ENCODE measurements at regions not wholly inside any gene's neighbourhood (a gene's known extent, or its start where the extent isn't known, plus 50 kb on each side); places are given as distances from the start of the nearest gene placed in this dataset.
"Not testable (repeated sequence)": the region's sequence is repeated elsewhere in the genome, so short reads cannot be mapped to it uniquely, and the experiment has no call there.

DNA sequence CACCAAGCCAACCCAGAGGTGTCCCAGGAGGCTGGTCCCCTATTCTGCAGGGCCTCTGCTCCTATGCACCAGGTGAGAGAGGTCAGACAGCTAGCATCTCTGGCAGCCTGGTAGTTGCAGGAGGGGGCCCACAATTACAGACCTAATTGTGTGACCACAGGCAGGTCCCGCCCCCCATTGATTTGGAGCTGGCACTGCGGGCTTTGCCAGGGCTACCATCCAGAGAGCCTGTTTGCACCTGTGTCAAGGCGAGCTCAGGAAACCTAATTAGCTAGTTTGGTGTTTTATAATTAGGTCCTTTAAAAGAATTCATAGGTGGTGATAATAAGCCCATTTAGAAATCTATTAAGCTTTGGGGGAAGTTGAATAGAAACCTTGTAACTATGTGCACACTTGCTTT is 90.2 kb downstream of the MRM1 start:
- H3K4me3 ChIP-seq (ENCODE audit: low read depth, low read length) = no peak overlapping the region
- TF ChIP-seq, protein P1, sequence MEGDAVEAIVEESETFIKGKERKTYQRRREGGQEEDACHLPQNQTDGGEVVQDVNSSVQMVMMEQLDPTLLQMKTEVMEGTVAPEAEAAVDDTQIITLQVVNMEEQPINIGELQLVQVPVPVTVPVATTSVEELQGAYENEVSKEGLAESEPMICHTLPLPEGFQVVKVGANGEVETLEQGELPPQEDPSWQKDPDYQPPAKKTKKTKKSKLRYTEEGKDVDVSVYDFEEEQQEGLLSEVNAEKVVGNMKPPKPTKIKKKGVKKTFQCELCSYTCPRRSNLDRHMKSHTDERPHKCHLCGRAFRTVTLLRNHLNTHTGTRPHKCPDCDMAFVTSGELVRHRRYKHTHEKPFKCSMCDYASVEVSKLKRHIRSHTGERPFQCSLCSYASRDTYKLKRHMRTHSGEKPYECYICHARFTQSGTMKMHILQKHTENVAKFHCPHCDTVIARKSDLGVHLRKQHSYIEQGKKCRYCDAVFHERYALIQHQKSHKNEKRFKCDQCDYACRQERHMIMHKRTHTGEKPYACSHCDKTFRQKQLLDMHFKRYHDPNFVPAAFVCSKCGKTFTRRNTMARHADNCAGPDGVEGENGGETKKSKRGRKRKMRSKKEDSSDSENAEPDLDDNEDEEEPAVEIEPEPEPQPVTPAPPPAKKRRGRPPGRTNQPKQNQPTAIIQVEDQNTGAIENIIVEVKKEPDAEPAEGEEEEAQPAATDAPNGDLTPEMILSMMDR (IDR thresholded peaks at IDR 0.05; ENCODE audit: low read depth, low read length) = no peak

DNA sequence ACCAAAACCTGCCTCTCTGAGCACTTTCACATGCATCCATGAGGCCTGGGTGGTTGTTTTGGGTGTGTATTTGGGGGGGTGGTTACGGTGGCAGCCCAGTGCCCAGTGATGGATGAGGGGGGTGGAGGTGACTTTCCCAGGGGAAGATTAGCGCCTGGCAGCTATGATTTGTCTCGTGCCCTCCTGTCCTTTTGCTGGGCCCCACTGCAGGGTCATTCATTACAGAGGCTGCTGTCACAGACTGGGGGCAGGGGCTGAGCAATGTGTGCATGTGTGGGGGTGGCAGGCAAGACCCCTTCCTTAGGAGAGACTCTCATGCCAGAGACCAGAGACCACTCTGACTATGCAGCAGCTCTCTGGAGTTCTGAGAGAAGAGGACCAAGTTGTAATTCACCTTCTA is 93.7 kb downstream of the MRM1 start:
- no peak overlapping the region for H3K4me3 ChIP-seq (ENCODE audit: low read depth, low read length)
- TF ChIP-seq, protein P1 (IDR thresholded peaks at IDR 0.05; ENCODE audit: low read depth, low read length) = no peak

DNA sequence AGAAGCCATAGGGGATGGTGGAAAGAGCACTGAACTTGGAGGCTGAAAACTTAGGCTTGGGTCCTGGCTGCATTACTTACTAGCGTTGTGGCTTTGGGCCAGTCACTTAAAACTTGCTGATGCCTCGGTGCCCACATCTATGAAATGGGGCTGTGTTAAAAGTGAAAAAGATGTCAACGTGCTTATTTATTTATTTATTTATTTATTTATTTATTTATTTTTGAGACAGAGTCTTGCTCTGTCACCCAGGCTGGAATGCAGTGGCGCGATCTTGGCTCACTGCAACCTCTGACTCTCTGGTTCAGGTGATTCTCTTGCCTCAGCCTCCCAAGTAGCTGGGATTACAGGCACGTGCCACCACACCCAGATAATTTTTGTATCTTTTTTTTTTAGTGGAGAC is 94.3 kb downstream of the MRM1 start:
- not testable (repeated sequence) for H3K4me3 ChIP-seq (ENCODE audit: low read depth, low read length)

DNA sequence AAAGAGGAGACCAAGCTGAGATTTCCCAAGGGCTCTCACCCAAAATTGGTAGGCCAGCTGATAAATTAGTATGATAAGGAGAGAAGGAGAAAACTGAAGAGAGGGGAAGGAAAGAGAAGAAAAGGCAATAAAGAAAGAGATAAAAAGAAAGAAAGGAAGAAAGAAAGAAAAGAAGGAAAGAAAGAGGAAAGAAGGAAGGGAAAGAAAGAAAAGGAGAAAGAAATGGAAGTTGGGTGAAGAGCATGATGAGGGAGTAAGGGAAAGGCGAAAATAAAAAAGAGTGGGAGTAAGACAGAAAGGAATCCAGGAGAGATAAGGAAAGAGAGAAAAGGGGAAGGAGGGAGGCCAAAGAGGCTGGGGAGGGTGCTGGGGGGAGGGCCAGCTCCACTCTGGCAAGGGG is 95.4 kb downstream of the MRM1 start:
- H3K4me3 ChIP-seq (ENCODE audit: low read depth, low read length) = no peak overlapping the region
- TF ChIP-seq, protein P1 (IDR thresholded peaks at IDR 0.05; ENCODE audit: low read depth, low read length) = no peak

DNA sequence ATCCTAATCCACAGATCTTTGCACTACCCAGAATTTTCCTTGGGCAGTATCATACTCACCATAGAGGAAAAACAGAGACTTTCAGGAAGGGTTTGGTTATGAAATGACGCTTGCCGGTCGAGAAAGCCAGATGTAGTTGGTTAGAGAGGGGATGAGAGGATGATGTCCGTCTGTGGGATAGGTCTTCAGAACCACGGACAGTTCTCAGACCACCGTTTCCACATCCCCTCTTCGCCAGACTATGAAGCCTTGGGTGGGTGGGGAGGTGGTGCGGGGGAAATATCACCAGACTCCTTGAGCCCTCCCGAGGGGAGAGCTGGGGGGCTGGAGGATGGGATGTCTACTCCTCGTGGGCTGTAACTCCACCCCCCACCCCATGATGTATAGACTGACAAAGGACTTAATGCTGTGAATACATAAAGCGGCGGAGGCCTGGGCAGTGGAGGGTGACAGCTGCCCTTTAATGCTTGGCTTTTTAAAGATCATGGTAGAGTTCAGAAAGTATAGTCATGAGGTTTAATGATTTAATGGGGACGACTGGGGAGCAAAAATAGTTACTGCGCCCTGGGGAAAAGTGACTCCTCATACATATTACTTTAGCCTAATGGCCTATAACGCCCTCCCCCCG is 96.6 kb downstream of the MRM1 start:
- TF ChIP-seq, protein P1 (IDR thresholded peaks at IDR 0.05; ENCODE audit: low read depth, low read length) = no peak

DNA sequence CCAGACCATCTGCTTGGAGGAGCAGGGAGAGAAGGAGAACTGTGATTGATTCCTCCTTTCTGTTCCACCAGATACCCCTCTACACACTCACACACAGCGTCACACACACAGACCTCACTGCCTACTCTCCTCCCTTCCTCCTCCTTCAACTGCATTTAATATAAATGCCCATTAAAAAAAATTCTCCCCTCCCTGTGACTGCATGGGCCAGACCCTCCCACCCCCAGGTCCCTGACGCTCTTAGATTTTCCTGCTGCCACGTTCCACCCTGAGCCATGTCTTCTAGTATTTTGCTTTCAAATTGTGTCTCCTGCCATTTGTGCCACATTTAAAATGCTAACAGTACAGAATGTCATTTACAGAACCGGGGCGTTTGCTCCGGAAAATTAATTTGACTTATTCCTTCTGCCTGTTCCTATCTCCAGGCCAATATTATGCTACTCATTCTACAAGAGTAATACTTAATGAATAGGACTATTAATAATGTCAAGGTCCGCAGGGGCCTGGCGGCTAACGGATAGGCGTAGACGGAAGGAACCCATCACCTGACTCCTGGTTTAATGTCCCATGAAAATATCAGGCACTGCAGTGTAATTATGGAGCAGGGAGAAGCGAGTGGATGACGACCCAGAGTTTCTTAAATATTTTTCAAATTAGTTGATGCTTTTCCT is 100.2 kb downstream of the MRM1 start:
- no peak overlapping the region for H3K4me3 ChIP-seq (ENCODE audit: low read depth, low read length)
- TF ChIP-seq, protein P1 (IDR thresholded peaks at IDR 0.05; ENCODE audit: low read depth, low read length) = no peak

More for the DNA sequence above, 96.6 kb downstream of the MRM1 start:
- no peak overlapping the region for H3K4me3 ChIP-seq (ENCODE audit: low read depth, low read length)

DNA sequence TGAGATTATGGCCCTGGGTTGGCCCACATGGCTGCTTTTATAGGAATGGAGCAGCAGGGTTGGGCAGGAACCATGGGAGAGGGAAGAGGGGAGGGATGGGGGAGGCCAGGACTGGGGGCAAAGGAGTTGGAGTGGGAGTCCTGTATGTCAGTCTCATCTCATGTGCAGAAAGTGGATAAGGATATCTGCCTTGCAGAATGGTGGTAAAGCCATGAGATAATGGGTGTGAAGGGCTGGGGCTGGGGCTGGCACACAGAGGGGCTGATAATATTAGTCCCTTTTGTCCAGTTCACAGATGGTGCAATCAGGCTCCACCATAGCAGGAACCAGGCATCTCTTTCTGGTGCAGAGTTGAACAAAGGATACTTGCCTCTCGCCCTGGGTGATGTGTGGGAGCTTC is 101.3 kb downstream of the MRM1 start:
- TF ChIP-seq, protein P1 (IDR thresholded peaks at IDR 0.05; ENCODE audit: low read depth, low read length) = no peak
- H3K4me3 ChIP-seq (ENCODE audit: low read depth, low read length) = no peak overlapping the region
